22Rv1 (cell line): ENCODE measurements at regions not wholly inside any gene's neighbourhood (a gene's known extent, or its start where the extent isn't known, plus 50 kb on each side); places are given as distances from the start of the nearest gene placed in this dataset.

Experiments
- ZFX ChIP-seq: fragments of 450-650 bp; IDR thresholded peaks from 2 replicates; pipeline ENCODE4 v1.6.1; 2017; ENCODE audit warnings: antibody characterized with exemption, borderline replicate concordance
- TF ChIP-seq, protein P1 (sequence below): fragments of 450-650 bp; IDR thresholded peaks from 2 replicates; pipeline ENCODE4 v1.5.1; 2017; ENCODE audit warnings: mild to moderate bottlenecking

DNA sequence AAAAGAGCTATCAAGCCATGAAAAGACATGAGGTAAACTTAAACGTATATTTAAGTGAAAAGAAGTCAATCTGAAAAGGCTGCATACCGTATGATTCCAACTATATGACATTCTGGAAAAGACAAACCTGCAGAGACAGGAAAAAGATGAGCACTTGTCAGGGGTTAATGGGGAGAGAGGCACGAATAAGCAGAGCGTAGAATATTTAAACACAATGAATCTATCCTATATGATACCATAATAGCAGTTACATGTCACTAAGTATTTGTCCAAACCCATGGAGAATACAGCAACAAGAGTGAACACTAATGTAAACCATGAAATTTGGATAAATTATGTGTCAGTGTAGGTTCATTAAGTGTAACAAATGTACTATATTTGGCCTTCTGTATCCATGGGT lies 560.3 kb upstream of the ANO3 start:
- TF ChIP-seq, protein P1, sequence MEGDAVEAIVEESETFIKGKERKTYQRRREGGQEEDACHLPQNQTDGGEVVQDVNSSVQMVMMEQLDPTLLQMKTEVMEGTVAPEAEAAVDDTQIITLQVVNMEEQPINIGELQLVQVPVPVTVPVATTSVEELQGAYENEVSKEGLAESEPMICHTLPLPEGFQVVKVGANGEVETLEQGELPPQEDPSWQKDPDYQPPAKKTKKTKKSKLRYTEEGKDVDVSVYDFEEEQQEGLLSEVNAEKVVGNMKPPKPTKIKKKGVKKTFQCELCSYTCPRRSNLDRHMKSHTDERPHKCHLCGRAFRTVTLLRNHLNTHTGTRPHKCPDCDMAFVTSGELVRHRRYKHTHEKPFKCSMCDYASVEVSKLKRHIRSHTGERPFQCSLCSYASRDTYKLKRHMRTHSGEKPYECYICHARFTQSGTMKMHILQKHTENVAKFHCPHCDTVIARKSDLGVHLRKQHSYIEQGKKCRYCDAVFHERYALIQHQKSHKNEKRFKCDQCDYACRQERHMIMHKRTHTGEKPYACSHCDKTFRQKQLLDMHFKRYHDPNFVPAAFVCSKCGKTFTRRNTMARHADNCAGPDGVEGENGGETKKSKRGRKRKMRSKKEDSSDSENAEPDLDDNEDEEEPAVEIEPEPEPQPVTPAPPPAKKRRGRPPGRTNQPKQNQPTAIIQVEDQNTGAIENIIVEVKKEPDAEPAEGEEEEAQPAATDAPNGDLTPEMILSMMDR = no peak
- no peak for TF ChIP-seq ZFX
